Smooth muscle cell (in vitro differentiated cells): ENCODE measurements at regions not wholly inside any gene's neighbourhood (a gene's known extent, or its start where the extent isn't known, plus 50 kb on each side); places are given as distances from the start of the nearest gene placed in this dataset.

Source experiments
- DNase-seq: peaks from one replicate; lab custom pipeline; 2025; ENCODE audit not compliant: unreplicated experiment; lab: John Stamatoyannopoulos, UW
- H2AFZ ChIP-seq: fragments of 200-600 bp; sonication (generic); 2 replicates; pipeline ENCODE4 v1.6.0; 2016; ENCODE audit warnings: antibody characterized with exemption, low read depth, mild to moderate bottlenecking
- H3F3A ChIP-seq: fragments of 200-600 bp; sonication (generic); 2 replicates; pipeline ENCODE4 v1.6.0; 2017; ENCODE audit warnings: antibody characterized with exemption, low read depth
- H3K27ac ChIP-seq: fragments of 200-600 bp; sonication (generic); 2 replicates; pipeline ENCODE4 v1.5.1; 2016; ENCODE audit warnings: low read depth, mild to moderate bottlenecking
- H3K27me3 ChIP-seq: fragments of 200-600 bp; sonication (generic); 2 replicates; pipeline ENCODE4 v1.6.1; 2016; ENCODE audit warnings: low read depth, mild to moderate bottlenecking
- H3K36me3 ChIP-seq: fragments of 200-600 bp; sonication (generic); 2 replicates; pipeline ENCODE4 v1.5.1; 2016; ENCODE audit warnings: low read depth
- H3K4me1 ChIP-seq: fragments of 200-600 bp; sonication (generic); 2 replicates; pipeline ENCODE4 v1.5.1; 2016; ENCODE audit warnings: low read depth
- H3K4me2 ChIP-seq: fragments of 200-600 bp; sonication (generic); 2 replicates; pipeline ENCODE4 v1.6.0; 2016; ENCODE audit warnings: mild to moderate bottlenecking
- H3K4me3 ChIP-seq: fragments of 200-600 bp; sonication (generic); 2 replicates; pipeline ENCODE4 v1.5.1; 2016; ENCODE audit warnings: mild to moderate bottlenecking
- H3K79me2 ChIP-seq: fragments of 200-600 bp; sonication (generic); 2 replicates; pipeline ENCODE4 v1.6.0; 2016; ENCODE audit warnings: low read depth, mild to moderate bottlenecking
- H3K9ac ChIP-seq: fragments of 200-600 bp; sonication (generic); 2 replicates; pipeline ENCODE4 v1.6.0; 2016; ENCODE audit warnings: low read depth
- H3K9me3 ChIP-seq: fragments of 200-600 bp; sonication (generic); replicated peaks from 2 replicates; pipeline ENCODE4 v1.5.1; 2016; ENCODE audit warnings: low read depth
- H4K20me1 ChIP-seq: fragments of 200-600 bp; sonication (generic); 2 replicates; pipeline ENCODE4 v1.6.0; 2016; ENCODE audit warnings: low read depth
- CTCF ChIP-seq: fragments of 200-600 bp; sonication (generic); IDR thresholded peaks from 2 replicates; pipeline ENCODE4 v1.5.1; 2017; ENCODE audit warnings: borderline replicate concordance, mild to moderate bottlenecking, antibody characterized with exemption; ENCODE audit not compliant: insufficient read depth, poor library complexity, severe bottlenecking
- WGBS: methylation state at CpG from one replicate; pipeline ENCODE4 v1.1.7; 2016; ENCODE audit warnings: low lambda C conversion rate; 5-methylcytosine and 5-hydroxymethylcytosine counted together

GRCh38 chr10:2628705-2629104, 438.6 kb upstream of the PFKP start:
- no peaks in the 10 kb centered on the region for H3K79me2 ChIP-seq
- TF ChIP-seq CTCF, result no peak
- 94% methylated on average over 6 of the region's 6 CpGs for WGBS
- H3K36me3 ChIP-seq, result no peaks in the 10 kb centered on the region
- no peaks in the 10 kb centered on the region for H4K20me1 ChIP-seq
- H3F3A ChIP-seq, result no peaks in the 10 kb centered on the region
- no peak overlapping the region for H3K4me2 ChIP-seq
- H2AFZ ChIP-seq, result no peak overlapping the region
- H3K4me3 ChIP-seq, result no peak overlapping the region
- DNase-seq, result no peak
- H3K9me3 ChIP-seq, result no peaks in the 10 kb centered on the region
- H3K4me1 ChIP-seq, result no peaks in the 10 kb centered on the region
- no peak overlapping the region for H3K27ac ChIP-seq
- peaks cover 4% of the 10 kb centered on the region for H3K27me3 ChIP-seq
- no peak overlapping the region for H3K9ac ChIP-seq

GRCh38 chr10:2627969-2628368, 439.4 kb upstream of the PFKP start:
- no peak overlapping the region for H3K27ac ChIP-seq
- no peak overlapping the region for H2AFZ ChIP-seq
- no peak overlapping the region for H3K4me3 ChIP-seq
- 89% methylated on average over 1 of the region's 1 CpG for WGBS
- no peaks in the 10 kb centered on the region for H3K79me2 ChIP-seq
- no peak overlapping the region for H3K4me2 ChIP-seq
- no peak for TF ChIP-seq CTCF
- no peaks in the 10 kb centered on the region for H4K20me1 ChIP-seq
- no peak for DNase-seq
- H3K27me3 ChIP-seq, result no peaks in the 10 kb centered on the region
- H3K36me3 ChIP-seq, result no peaks in the 10 kb centered on the region
- H3K4me1 ChIP-seq, result no peaks in the 10 kb centered on the region
- no peaks in the 10 kb centered on the region for H3F3A ChIP-seq
- H3K9me3 ChIP-seq, result no peaks in the 10 kb centered on the region
- H3K9ac ChIP-seq, result no peak overlapping the region

GRCh38 chr10:2625094-2625493, 442.3 kb upstream of the PFKP start:
- no peaks in the 10 kb centered on the region for H3K4me1 ChIP-seq
- H2AFZ ChIP-seq, result no peak overlapping the region
- WGBS, result 93% methylated on average over 10 of the region's 10 CpGs
- TF ChIP-seq CTCF, result no peak
- no peaks in the 10 kb centered on the region for H3K9me3 ChIP-seq
- H3K36me3 ChIP-seq, result no peaks in the 10 kb centered on the region
- no peak overlapping the region for H3K4me2 ChIP-seq
- H4K20me1 ChIP-seq, result no peaks in the 10 kb centered on the region
- no peak overlapping the region for H3K27ac ChIP-seq
- no peak overlapping the region for H3K4me3 ChIP-seq
- H3K79me2 ChIP-seq, result no peaks in the 10 kb centered on the region
- no peak overlapping the region for H3K9ac ChIP-seq
- H3K27me3 ChIP-seq, result no peaks in the 10 kb centered on the region
- DNase-seq, result no peak
- H3F3A ChIP-seq, result no peaks in the 10 kb centered on the region

- Histone ChIP-seq H3K4me1 (no peaks in the 10 kb centered on the region), H4K20me1 (no peaks in the 10 kb centered on the region), H2AFZ (no peak overlapping the region), H3K4me2 (no peak overlapping the region), H3K9ac (no peak overlapping the region), H3K79me2 (no peaks in the 10 kb centered on the region), H3K4me3 (no peak overlapping the region), H3F3A (no peaks in the 10 kb centered on the region), H3K27ac (no peak overlapping the region), H3K27me3 (no peaks in the 10 kb centered on the region), H3K36me3 (no peaks in the 10 kb centered on the region), H3K9me3 (no peaks in the 10 kb centered on the region)
- TF ChIP-seq CTCF, result no peak
- DNase-seq, result no peak
- WGBS, result 97% methylated on average over 8 of the region's 12 CpGs
Measured at GRCh38 chr10:2623675-2624274, 443.6 kb upstream of the PFKP start.
